ENCODE measurements at regions not wholly inside any gene's neighbourhood (a gene's known extent, or its start where the extent isn't known, plus 50 kb on each side); places are given as distances from the start of the nearest gene placed in this dataset.

DNA sequence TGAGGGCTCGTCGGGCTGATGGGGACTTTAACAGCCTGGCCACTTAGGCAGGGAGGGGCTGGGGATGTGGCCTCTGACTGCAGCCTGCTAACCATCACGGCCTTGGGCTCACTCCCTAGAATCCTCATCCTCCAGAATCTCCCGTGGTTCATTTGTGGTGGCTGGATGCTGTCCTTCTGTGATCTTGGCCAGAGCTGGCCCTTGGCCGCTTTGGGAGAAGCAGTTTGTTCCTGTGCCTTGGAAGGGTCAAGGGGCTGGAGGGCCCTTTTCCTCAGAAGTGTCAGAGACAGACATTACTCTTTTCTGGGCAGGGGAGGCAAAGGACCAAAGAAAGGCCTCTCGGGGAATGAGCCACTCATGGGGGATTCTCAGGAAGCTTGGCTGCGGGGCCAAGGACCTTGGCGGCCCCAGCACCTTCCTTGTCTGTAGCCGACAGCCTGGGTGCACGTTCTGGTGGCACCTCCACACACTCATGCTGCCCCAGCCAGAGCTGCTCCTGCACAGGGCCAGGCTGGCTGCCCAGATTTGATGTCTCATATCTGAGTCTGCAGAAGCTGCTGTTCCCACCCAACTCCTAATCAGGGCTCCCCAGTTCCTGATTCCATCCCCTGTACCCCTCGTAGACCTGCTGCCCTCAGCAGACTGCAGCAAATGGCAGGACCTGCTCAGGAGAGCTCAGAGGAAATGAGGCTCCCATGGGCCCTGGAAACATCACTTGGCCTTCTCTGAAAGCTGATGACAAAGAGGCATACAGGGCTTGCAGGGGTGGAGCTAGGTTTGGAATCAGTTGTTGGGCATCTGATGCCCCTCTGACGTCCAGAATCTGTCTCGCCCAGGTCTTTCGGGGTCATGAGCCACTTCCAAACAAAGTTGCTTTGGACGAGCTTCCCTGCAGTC lies 107.7 kb downstream of the CTTN start:
- TF ChIP-seq, protein P1, sequence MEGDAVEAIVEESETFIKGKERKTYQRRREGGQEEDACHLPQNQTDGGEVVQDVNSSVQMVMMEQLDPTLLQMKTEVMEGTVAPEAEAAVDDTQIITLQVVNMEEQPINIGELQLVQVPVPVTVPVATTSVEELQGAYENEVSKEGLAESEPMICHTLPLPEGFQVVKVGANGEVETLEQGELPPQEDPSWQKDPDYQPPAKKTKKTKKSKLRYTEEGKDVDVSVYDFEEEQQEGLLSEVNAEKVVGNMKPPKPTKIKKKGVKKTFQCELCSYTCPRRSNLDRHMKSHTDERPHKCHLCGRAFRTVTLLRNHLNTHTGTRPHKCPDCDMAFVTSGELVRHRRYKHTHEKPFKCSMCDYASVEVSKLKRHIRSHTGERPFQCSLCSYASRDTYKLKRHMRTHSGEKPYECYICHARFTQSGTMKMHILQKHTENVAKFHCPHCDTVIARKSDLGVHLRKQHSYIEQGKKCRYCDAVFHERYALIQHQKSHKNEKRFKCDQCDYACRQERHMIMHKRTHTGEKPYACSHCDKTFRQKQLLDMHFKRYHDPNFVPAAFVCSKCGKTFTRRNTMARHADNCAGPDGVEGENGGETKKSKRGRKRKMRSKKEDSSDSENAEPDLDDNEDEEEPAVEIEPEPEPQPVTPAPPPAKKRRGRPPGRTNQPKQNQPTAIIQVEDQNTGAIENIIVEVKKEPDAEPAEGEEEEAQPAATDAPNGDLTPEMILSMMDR (IDR thresholded peaks at IDR 0.05): no peak
- ATAC-seq (ENCODE audit: low read depth) (no peak), DNase-seq (no peak)
- intact Hi-C loops (cut with micrococcal nuclease): no loop called here
- no peaks in the 10 kb centered on the region for H3K36me3 Mint-ChIP-seq (ENCODE audit: low read depth)
- no peak overlapping the region for H3K4me3 Mint-ChIP-seq
- no peaks in the 10 kb centered on the region for H3K27me3 Mint-ChIP-seq
- peaks cover 5% of the 10 kb centered on the region for H3K9me3 Mint-ChIP-seq
- CTCF ChIA-PET: no interaction called here
- POLR2A ChIA-PET: no interaction called here
- H3K4me1 Mint-ChIP-seq: no peaks in the 10 kb centered on the region
- H3K27ac Mint-ChIP-seq: no peak overlapping the region

GRCh38 chr11:70506658-70506970 lies 108.3 kb downstream of the CTTN start:
- H3K27ac Mint-ChIP-seq: no peak overlapping the region
- H3K9me3 Mint-ChIP-seq: peaks cover 5% of the 10 kb centered on the region
- DNase-seq (no peak), ATAC-seq (ENCODE audit: low read depth) (no peak)
- H3K4me3 Mint-ChIP-seq: no peak overlapping the region
- intact Hi-C loops (cut with micrococcal nuclease): no loop called here
- no peaks in the 10 kb centered on the region for H3K27me3 Mint-ChIP-seq
- H3K4me1 Mint-ChIP-seq: no peaks in the 10 kb centered on the region
- TF ChIP-seq, protein P1 (IDR thresholded peaks at IDR 0.05): no peak
- CTCF ChIA-PET: no interaction called here
- H3K36me3 Mint-ChIP-seq (ENCODE audit: low read depth): no peaks in the 10 kb centered on the region
- POLR2A ChIA-PET: no interaction called here

DNA sequence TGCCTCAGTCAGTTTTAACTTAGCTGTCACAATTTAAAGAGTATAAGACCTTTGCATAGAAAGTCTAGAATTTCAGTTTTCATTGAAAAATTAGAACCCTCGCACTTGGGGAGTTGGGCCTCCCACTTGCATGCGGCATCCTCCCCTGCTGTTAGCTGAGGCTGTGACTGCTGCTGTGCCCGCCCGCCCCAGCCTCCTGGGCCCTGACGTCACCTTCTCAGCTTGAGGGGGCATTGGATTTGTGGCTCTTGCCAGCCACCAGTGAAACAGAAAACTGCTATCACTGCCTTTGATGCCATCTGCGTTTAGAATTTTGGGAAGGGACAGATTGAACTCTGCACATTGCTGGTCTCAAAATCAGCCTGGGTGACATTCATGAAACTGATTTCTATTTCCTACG lies 108.7 kb downstream of the CTTN start:
- POLR2A ChIA-PET: no interaction called here
- intact Hi-C loops (cut with micrococcal nuclease): no loop called here

GRCh38 chr11:70507466-70508230 lies 109.3 kb downstream of the CTTN start:
- Mint-ChIP-seq H3K4me3 (no peak overlapping the region), H3K4me1 (no peaks in the 10 kb centered on the region), H3K9me3 (peaks cover 15% of the 10 kb centered on the region), H3K27me3 (no peaks in the 10 kb centered on the region), H3K27ac (no peak overlapping the region), H3K36me3 (ENCODE audit: low read depth) (no peaks in the 10 kb centered on the region)
- ChIA-PET POLR2A (no interaction called here), CTCF (no interaction called here)
- DNase-seq (no peak), ATAC-seq (ENCODE audit: low read depth) (no peak)
- intact Hi-C loops (cut with micrococcal nuclease): no loop called here
- TF ChIP-seq, protein P1 (IDR thresholded peaks at IDR 0.05): no peak

More for the DNA sequence above, 108.7 kb downstream of the CTTN start:
- Mint-ChIP-seq H3K27ac (no peak overlapping the region), H3K4me3 (no peak overlapping the region), H3K4me1 (no peaks in the 10 kb centered on the region), H3K27me3 (no peaks in the 10 kb centered on the region), H3K9me3 (peaks cover 8% of the 10 kb centered on the region), H3K36me3 (ENCODE audit: low read depth) (no peaks in the 10 kb centered on the region)
- ATAC-seq (ENCODE audit: low read depth) (no peak), DNase-seq (no peak)
- TF ChIP-seq, protein P1 (IDR thresholded peaks at IDR 0.05): no peak
- CTCF ChIA-PET: no interaction called here

GRCh38 chr11:70508231-70508480 lies 109.8 kb downstream of the CTTN start:
- ATAC-seq (ENCODE audit: low read depth) (no peak), DNase-seq (no peak)
- Mint-ChIP-seq H3K4me1 (no peaks in the 10 kb centered on the region), H3K4me3 (no peak overlapping the region), H3K27me3 (no peaks in the 10 kb centered on the region), H3K9me3 (peaks cover 19% of the 10 kb centered on the region), H3K27ac (no peak overlapping the region), H3K36me3 (ENCODE audit: low read depth) (no peaks in the 10 kb centered on the region)
- ChIA-PET POLR2A (no interaction called here), CTCF (no interaction called here)
- TF ChIP-seq, protein P1 (IDR thresholded peaks at IDR 0.05): no peak
- intact Hi-C loops (cut with micrococcal nuclease): no loop called here
